GM21423 (cell line): ENCODE measurements at regions not wholly inside any gene's neighbourhood (a gene's known extent, or its start where the extent isn't known, plus 50 kb on each side); places are given as distances from the start of the nearest gene placed in this dataset.
"Not testable (repeated sequence)": the region's sequence is repeated elsewhere in the genome, so short reads cannot be mapped to it uniquely, and the experiment has no call there.

Experiments
- ATAC-seq: cut with Tn5 transposase; IDR thresholded peaks from one replicate; pipeline ENCODE4 v1.9.1; 2021; ENCODE audit warnings: mild to moderate bottlenecking, moderate library complexity; ENCODE audit not compliant: unreplicated experiment

GRCh38 chr6:133046576-133046975 lies 194.6 kb upstream of the EYA4 start:
- no peak for ATAC-seq

- no peak for ATAC-seq
Observed at GRCh38 chr6:133047065-133047665, 194.0 kb upstream of the EYA4 start.

- ATAC-seq, result no peak
Observed at GRCh38 chr6:133047706-133048105, 193.5 kb upstream of the EYA4 start.

- no peak for ATAC-seq
Observed at GRCh38 chr6:133051240-133051639, 189.9 kb upstream of the EYA4 start.

GRCh38 chr6:133052465-133052864 lies 188.7 kb upstream of the EYA4 start:
- ATAC-seq, result no peak

GRCh38 chr6:133055441-133055966 lies 185.7 kb upstream of the EYA4 start:
- no peak for ATAC-seq

GRCh38 chr6:133057352-133057751 lies 183.8 kb upstream of the EYA4 start:
- no peak for ATAC-seq

- ATAC-seq, result no peak
Observed at GRCh38 chr6:133062077-133062476, 179.1 kb upstream of the EYA4 start.

GRCh38 chr6:133062696-133063306 lies 178.4 kb upstream of the EYA4 start:
- ATAC-seq, result no peak

- ATAC-seq, result no peak
Observed at GRCh38 chr6:133067960-133068359, 173.2 kb upstream of the EYA4 start.

GRCh38 chr6:133070410-133071043 lies 170.6 kb upstream of the EYA4 start:
- no peak for ATAC-seq

- no peak for ATAC-seq
Observed at GRCh38 chr6:133079901-133080300, 161.3 kb upstream of the EYA4 start.

- no peak for ATAC-seq
Observed at GRCh38 chr6:133083248-133083967, 157.7 kb upstream of the EYA4 start.

- ATAC-seq, result no peak
Observed at GRCh38 chr6:133085471-133085870, 155.7 kb upstream of the EYA4 start.

GRCh38 chr6:133085896-133086295 lies 155.3 kb upstream of the EYA4 start:
- no peak for ATAC-seq

- no peak for ATAC-seq
Observed at GRCh38 chr6:133088931-133089695, 152.0 kb upstream of the EYA4 start.

- no peak for ATAC-seq
Observed at GRCh38 chr6:133092199-133092598, 149.0 kb upstream of the EYA4 start.

- ATAC-seq, result no peak
Observed at GRCh38 chr6:133092771-133093170, 148.4 kb upstream of the EYA4 start.

GRCh38 chr6:133093211-133093610 lies 147.9 kb upstream of the EYA4 start:
- not testable (repeated sequence) for ATAC-seq

GRCh38 chr6:133093956-133094355 lies 147.2 kb upstream of the EYA4 start:
- no peak for ATAC-seq

- ATAC-seq, result no peak
Observed at GRCh38 chr6:133097208-133097607, 143.9 kb upstream of the EYA4 start.
